ENCODE measurements at regions not wholly inside any gene's neighbourhood (a gene's known extent, or its start where the extent isn't known, plus 50 kb on each side); places are given as distances from the start of the nearest gene placed in this dataset.

GRCh38 chr3:102193255-102193654, 241.6 kb upstream of the ZPLD1 start:
- TF ChIP-seq EZH2 (IDR thresholded peaks at IDR 0.05; ENCODE audit: borderline replicate concordance, insufficient read depth, low read length, poor library complexity, severe bottlenecking) (no peak), CTCF (IDR thresholded peaks at IDR 0.05; ENCODE audit: poor library complexity, severe bottlenecking) (no peak), EP300 (conservative IDR thresholded peaks at IDR 0.05; ENCODE audit: poor library complexity, severe bottlenecking) (no peak), REST (IDR thresholded peaks at IDR 0.05; ENCODE audit: borderline replicate concordance) (no peak), RAD21 (conservative IDR thresholded peaks at IDR 0.05) (no peak), POLR2AphosphoS5 (IDR thresholded peaks at IDR 0.05) (no peak), TAF1 (IDR thresholded peaks at IDR 0.05; ENCODE audit: low read depth) (no peak), SMC3 (conservative IDR thresholded peaks at IDR 0.05; ENCODE audit: poor library complexity) (no peak)
